NCI-H2107 treated with DMSO at 0.1 percent for 48 hours (cell line): ENCODE measurements at regions not wholly inside any gene's neighbourhood (a gene's known extent, or its start where the extent isn't known, plus 50 kb on each side); places are given as distances from the start of the nearest gene placed in this dataset.

Source experiments
- DNase-seq: peaks from one replicate; lab custom pipeline; 2025; ENCODE audit not compliant: unreplicated experiment; lab: John Stamatoyannopoulos, UW

DNA sequence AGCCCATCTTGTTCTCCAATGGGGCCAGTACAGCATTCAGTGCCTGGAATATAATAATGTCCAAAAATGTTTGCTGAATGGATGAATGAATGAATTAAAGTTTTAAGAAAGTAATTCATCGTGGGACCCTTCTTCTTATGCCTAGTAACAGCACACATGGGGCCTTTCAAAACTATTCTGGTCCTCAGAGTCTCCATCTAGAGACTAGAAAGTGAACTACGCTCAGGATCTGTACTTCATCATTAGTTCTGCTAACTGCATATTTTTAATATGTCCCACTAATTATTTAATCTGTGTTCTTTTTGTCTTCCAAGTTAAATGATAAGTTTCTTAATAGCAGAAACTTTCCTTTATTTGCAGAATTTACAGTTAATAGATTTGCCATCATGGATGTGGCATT lies 172.5 kb downstream of the SMAD2 start:
- DNase-seq, result no peak

DNA sequence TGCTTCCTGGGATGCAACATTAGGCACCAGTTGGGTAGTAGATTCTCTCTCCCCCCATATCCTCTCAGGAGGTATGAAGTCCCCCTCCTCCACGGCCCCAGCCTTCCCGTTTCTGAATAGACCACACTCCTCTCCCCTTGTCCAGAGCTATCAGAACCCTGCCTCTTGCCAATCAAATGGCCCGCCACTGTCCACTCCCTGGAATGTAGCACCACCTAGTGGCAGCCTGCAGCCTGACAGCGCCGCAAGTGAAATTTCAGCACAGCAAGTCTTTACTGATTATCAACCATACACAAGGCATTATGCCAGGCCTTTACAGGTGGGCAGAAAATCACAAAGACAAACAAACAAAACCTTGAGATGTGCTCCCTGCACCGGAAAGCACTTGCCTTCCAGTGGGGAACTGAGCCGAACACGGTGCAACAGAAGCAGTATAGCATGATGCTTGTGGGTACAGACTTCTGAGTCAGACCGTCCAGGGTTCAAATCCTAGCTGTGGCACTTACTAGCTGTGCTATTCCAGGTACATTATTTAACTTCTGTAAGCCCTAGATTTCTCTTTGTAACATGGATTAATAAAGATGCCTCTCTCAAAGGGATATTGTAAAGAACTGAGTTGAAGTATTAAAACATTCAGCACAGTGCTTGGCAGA lies 174.0 kb downstream of the SMAD2 start:
- peak; percentile 54 for DNase-seq

DNA sequence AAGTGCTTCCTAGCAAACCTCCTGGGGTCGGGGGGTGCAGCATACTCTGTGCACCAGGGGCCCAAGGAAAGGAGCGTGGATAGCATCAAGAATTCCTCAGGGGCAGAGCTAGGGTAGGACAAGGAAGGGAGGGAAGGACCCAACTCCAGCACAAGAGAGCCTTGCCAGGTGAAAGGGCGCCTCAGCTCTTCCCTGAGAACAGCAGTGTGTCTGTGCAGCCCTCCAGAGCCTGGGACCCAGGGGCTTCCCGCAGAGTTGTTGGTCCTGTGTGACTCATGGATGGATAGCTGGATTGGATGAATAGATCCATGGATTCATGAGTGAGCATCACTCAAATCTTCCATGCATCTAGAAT lies 175.4 kb downstream of the SMAD2 start:
- DNase-seq, result no peak

DNA sequence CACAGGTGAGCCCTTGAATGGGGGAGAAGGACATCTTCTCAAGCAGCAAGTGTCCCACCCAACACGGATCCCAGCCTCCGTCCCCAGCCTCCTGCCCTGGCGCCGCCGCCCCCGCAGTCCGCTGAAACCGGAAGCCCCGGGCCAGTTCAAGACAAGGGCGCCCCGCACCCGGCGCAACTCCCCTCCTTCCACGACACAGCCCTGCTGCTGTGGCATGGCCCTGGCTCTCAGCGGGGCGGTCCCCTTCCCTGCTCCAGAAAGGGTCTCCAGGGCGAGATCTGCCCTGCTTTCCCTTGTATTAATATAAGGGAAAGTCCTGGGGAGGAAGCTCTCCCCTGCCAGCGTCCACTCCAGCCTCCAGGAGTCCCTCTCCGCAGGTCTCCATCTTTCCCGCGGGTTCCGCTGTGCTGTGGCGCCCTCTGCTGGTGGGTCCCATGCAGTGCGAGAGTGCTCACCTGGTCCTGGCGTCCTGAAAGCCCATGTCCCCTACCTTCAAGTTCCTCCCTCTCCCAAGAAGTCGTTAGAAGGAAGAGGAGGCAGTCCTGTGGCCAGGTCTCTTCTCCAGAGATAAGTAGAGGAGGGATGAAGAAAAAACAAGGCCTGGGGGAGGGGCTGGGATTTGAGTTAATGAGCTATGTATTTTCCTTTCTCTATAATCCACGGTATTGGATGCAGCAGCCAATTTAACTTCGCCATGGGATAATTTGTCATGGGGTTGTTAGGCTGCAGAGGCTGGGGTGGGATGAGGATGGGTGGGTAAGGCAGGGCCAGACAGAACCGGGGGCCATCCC lies 176.0 kb downstream of the SMAD2 start:
- peak; percentile 11 for DNase-seq

DNA sequence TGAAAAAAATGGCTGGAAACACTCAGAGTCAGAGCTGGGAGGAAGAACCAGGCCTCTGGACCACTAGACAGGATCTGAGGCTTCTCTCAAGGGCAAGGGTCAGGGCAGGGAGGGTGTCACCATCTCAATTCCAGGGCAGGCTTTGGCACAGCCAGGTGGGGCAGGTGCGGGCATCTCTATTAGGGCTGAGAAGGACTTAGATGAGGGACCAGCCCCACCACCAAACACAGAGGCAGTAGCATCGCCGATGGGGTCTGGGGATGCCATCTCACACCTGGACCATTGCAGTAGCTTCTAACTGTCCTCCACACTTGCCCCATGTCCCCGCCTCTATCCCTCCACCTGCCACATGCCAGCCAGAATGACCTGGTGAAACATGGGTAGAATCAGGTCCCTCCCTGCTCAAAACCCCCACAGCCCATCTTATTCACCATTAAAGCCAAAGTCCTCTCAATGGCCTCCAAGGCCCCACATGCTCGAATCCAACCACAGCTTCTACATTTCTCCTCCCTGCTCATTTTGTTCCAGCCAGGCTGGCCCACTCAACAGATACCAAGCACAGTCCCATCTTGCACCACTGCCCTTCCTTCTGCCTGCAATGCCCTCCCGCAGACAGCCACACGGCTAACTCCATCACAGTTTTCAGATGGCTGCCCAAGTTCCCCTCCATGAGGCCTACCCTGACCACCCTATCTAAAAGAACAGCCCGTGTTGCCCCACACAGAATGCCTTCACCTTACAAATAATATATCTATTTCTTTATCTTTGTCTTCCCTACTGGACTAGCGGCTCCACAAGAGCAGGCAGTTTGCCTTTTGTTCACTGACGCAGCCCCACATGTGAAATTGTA lies 177.4 kb downstream of the SMAD2 start:
- no peak for DNase-seq

DNA sequence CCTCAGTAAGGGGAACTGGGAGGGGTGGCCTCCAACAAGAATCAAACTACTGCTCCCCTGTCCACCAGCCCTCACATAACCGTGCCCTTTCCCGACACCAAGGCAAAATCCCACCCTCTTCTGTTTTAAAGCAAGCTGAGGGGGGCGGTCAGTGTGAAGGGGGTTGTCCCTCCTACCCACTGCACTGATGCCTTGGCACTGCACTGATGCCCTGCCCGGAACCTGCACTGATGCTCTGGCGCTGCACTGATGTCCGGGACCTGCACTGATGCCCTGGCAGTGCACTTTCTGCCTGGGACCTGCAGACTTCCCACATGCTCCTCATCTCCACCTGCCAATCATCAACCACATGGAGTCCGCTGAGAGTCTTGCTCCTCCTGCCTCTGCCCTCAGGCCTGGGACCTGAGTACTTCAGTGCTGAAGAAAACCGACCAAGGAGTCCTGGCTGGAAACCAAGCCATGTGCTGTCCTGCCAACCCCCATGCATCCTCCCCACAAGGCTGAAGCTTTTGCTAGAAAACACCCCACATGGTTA lies 179.5 kb downstream of the SMAD2 start:
- no peak for DNase-seq

DNA sequence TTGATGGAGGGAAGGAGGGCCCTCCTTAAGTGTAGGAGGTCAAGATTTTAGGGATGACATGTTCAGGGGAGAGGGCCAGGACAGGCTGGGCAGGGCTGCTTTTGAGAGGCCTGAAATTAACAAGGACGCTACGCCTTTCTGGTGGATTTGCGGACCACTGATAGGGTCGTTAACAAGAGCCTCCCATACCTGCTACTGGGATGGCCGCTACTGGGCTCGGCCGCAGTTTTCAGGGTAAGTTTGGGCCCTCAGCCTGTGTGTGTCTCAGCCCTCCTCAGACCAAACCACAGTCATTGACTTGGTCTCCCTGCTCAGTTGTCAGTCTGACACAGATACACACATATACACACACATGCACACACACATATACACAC lies 180.9 kb downstream of the SMAD2 start:
- DNase-seq, result no peak

DNA sequence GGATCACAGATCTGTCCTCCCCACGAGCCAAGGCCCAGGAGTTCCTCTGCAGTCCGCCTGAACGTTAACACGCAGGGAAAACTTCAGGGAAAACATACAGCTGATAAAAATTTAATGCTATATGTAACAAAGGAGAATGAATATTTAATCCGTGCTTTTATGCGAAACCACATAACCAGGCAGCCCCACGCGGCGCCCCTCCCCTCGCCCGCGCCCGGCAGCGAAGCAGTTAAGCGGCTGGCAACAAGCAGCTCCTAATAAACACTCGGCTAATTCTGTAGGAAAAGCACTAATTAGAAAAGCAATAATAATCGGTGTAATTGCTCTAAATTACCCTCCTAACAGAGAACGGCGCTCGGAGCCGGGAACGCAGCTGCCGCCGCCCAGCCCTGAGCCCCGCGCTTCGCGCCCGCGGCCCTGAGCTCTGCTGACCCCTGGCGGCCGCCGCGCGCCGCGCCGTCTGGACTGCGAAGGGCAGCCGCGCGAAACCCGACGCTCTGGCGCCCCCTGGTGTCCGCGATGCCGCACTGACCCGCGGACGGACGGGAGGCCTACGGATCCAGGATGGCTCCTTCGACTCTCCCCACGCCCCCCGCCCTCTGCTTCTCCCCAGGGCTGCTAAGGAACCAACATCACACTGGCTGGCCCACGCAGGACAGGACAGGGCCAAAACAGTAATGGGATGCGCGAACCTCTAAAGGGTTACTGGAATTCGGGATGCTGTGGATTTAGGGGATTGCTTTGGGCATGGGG lies 181.4 kb downstream of the SMAD2 start:
- peak; percentile 59 for DNase-seq

DNA sequence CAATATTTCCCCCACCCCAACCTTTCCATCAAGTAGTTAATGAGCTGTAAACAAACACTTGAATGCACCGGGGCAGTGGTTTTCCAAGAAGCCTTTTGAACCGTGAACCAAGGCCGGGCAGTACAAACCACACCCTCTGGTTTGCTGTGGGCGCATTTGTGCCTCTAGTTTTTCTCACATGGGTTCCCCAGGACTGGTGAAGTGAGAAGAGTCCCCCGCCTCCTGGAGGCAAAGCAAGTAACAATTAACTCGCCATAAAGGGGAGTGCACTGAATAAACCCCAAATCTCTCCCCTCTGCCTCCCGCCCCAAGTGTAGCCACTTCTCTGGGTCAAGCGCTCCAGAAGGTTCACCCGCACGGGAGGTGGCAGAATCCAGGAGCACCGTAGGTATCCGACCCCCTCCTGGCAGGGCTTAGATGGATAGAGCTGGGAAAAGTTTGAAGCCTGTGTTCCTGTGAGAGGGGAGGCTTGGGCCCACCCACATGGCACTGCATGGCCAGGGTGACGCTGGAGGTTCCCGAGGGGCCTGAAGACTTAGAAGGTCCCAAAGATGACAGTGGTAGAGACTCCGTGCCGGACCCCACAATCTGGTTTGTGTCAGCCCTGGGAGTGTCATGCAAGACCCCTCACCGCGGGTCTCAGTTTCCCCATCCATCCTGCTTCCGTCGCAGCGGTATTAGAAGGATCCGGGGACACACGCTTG lies 182.2 kb downstream of the SMAD2 start:
- DNase-seq, result no peak

DNA sequence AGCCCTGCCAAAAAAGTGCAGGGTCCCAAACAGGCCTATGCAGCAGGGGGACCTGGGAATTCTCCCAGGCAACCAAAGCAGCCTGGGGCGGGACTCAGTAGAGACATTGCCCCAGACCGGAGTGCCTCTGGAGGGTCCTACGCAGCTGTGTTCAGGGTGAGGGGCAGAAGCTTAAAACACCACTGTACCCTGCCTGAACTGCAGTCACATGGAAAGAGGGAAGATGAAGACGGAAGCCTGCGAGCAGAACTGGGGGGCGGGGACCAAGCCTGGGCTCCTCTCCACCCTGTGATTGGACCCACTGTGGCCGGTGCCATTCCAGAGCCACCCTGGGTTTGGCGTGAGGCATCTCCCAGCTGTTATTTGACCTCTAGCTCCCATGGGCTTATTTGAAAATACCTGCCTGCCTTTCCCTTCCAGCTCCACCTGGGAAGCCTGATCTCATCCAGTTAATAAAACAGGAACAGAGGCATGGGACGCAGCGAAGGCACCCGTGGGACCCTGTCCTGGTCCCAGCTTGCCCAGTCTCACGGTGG lies 183.1 kb downstream of the SMAD2 start:
- no peak for DNase-seq

DNA sequence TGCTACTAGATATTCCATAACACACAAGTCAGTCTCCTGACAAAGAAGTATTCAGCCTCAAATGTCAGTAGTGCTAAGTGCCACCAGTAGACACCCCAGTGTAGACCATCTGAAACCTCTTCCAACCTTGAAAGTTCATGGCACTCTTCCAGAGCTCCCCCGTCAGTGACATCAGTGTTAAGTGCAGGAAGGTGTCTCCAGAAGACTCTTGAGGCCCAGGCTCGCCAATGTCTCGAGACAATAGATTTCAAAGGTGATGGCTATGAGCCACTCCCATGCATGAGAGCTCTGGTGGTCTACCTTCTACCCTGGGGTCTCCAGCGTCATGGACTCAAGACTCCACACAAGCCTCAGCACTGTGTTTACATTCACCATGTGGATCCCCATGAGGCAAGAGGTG lies 183.8 kb downstream of the SMAD2 start:
- DNase-seq, result no peak

DNA sequence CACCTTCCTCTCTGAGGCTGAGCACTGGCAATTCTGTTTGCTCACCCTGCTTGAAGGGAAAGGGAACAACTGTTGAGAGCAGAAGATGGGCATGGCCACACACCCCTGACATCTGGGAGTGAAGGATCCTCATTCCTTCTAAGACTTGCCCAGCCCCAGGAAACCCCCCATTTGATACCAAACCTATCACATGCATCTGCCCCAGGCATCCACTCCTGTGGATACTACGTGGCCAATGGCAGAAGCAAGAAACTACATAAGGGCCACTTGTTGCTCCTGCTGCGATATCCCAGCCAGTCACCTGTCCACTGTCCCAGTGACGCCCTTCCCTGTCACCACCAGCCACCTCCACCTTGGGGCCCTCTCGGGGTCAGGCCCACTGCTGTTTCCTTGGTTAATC lies 185.2 kb downstream of the SMAD2 start:
- no peak for DNase-seq

DNA sequence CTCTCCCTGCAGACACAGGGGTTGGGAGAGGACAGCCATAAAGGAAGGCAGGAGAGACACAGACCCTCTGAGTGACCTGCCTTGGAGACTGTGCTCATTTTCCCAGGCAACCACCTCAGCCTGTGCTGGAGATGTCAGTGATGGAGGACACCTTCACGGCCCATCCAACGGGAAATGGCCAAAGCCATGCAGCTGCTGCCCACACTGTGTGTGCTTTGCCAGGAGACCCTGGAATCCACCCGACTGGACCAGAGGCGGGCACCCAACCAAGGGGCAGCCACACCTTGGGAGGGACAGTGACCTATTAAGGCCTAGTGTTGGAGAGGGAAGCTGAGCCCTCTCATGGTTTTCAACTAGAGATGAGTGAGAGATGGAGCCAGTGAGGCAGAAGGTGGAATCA lies 192.5 kb downstream of the SMAD2 start:
- DNase-seq, result no peak

DNA sequence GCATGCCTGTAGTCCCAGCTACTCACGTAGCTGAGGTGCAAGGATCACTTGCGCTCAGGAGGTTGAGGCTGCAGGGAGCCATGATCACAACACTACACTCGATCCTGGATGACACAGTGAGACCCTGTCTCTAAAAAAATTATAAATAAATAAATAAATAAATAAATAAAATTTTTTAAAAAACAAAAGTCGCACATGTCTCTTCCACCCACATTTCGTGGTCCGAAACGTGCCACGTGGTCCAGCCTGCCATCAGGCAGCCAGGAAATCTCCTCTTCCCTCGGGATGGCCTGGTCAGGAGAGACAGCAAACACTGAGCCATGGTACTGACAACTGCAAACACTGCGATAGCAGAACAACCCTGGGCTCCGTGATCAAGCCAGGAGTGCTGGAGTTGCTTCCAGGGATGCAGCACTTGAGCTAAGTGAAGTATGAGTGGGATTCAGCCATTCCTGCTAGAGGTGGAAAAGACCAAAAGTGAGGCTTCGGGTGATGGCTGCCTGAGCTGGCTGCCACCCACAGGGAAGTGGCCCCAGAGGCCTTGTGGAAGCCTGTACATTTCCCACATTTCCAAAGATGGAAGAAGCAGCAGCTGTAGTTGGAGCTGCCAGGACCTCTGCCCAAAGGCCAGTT lies 193.1 kb downstream of the SMAD2 start:
- DNase-seq, result no peak

DNA sequence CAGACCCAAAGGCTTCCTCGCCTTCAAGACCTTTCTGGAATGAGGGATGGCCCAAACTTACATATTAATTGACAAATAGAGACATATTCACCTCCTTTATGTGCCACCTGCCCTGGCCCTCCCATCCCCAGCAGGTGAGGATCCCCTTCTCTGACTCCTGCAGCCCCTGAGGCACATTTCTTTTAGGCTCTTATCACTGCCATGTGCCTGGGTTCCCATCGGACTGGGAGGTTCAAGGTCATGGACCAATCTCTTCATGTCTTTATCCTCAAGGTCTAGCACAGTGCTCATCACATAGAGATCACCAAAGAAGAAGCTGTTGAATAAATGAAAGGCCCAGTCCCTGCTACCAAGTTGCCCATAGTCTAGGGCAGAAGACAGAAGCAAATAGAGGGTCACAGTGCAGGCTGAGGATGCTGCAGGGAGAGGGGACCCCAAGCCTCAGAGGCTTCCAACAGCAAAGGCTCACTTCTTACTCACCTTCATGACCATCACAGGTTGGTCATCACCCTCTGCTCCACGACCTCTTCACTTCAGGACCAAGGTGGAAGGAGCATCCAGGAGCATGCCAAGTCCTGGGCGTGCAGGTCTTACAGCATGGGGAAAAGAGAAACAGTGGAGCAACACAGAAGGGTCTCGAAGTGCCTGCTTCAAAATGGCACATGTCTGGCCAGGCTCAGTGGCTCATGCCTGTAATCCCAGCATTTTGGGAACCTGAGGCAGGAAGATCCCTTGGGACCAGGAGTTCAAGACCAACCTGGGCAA lies 193.9 kb downstream of the SMAD2 start:
- no peak for DNase-seq

DNA sequence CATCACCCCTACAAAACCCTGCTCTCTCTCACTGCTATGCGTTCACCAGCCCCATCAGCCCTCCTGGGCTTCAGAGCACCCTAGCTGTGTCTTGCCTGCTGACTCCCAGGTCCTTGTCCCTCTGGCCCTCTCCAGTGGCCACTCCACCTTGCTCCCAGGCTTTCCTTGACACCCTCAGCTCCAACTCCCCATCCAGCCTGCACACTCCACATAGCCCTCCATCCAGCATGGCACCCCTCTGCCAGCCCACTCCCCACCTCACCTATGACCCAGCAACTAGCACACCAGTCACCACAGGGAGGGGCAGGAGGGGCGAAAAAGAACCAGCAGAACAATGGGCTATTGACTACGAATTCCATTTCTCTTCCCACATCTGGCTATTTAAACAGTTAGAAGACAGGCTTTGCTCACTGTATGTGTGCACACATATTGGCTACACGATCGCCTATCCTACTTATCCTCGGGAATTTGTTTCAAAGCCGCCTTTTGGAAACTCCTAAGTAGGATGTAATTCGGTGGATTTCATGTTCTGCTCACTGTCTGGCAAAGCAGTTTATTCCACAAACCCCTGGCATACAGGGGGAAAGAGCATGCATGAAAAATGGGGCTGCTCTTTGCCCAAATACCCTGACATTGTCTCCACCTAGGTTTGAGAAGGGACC lies 195.3 kb downstream of the SMAD2 start:
- no peak for DNase-seq

DNA sequence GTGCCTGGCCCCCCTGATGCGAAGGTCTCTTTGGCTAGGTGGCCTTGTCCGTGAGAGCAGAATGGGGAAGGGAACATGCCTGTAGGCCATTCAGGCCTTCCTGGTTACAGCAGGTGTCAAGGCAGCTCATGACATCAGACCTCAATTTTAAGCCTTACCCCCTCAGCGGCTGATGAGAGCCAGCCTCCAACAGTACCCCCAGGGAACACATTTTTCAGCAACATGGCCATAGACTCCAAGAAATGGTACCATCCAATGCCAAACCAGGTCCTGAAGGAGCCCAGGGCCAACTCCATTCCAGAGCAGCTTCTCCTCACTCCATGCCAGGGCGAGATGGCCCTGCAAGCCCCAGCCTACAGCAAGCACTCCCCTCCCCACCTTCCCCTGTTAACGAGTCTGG lies 199.2 kb downstream of the SMAD2 start:
- DNase-seq, result no peak

DNA sequence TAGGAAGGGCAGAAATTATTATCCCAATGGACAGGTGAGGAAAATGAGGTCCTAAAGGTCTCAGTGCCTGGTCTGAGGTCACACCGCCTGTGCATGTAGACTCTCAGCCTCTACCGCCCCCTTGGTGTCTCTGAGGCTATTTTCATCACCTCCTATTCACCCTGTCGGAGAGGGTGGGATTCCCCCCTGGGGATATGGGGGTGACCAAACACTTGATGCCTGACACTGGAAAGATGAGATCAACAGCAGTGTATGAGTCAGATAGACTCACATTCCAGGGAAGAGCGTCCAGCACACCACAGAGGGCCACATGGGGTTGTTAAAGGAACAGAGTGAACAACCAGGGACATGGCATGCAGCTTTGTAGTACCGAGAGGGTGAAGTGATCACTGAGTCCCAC lies 199.7 kb downstream of the SMAD2 start:
- DNase-seq, result no peak
